GM23248 (cell line): ENCODE measurements at regions not wholly inside any gene's neighbourhood (a gene's known extent, or its start where the extent isn't known, plus 50 kb on each side); places are given as distances from the start of the nearest gene placed in this dataset.

Experiments
- DNase-seq: peaks from one replicate; pipeline ENCODE4 v3.0.0-alpha.2; 2015
- H2AFZ ChIP-seq: fragments of 200-600 bp; sonication (generic); 2 replicates; pipeline ENCODE4 v1.6.1; 2016; ENCODE audit warnings: antibody characterized with exemption
- H3F3A ChIP-seq: fragments of 200-600 bp; sonication (generic); 2 replicates; pipeline ENCODE4 v1.6.1; 2016; ENCODE audit warnings: mild to moderate bottlenecking, antibody characterized with exemption, mixed run types; ENCODE audit not compliant: insufficient read depth
- H3K27ac ChIP-seq: fragments of 200-600 bp; sonication (generic); 2 replicates; pipeline ENCODE4 v1.5.1; 2016; ENCODE audit warnings: mild to moderate bottlenecking
- H3K27me3 ChIP-seq: fragments of 200-600 bp; sonication (generic); replicated peaks from 2 replicates; pipeline ENCODE4 v1.6.1; 2016; ENCODE audit warnings: mild to moderate bottlenecking; ENCODE audit not compliant: insufficient read depth
- H3K36me3 ChIP-seq: fragments of 200-600 bp; sonication (generic); 2 replicates; pipeline ENCODE4 v1.6.1; 2016; ENCODE audit warnings: low read depth, mild to moderate bottlenecking
- H3K4me1 ChIP-seq: fragments of 200-600 bp; sonication (generic); 2 replicates; pipeline ENCODE4 v1.6.1; 2016; ENCODE audit warnings: mild to moderate bottlenecking; ENCODE audit not compliant: insufficient read depth
- H3K4me2 ChIP-seq: fragments of 200-600 bp; sonication (generic); one replicate; pipeline ENCODE4 v1.6.1; 2016; ENCODE audit warnings: mild to moderate bottlenecking; ENCODE audit not compliant: unreplicated experiment
- H3K4me3 ChIP-seq: fragments of 200-600 bp; sonication (generic); 2 replicates; pipeline ENCODE4 v1.5.1; 2016; ENCODE audit warnings: mild to moderate bottlenecking
- H3K79me2 ChIP-seq: fragments of 200-600 bp; sonication (generic); 2 replicates; pipeline ENCODE4 v1.6.1; 2016; ENCODE audit warnings: mild to moderate bottlenecking; ENCODE audit not compliant: insufficient read depth
- H3K9ac ChIP-seq: fragments of 200-600 bp; sonication (generic); 2 replicates; pipeline ENCODE4 v1.6.1; 2016; ENCODE audit warnings: mild to moderate bottlenecking
- H3K9me2 ChIP-seq: fragments of 200-600 bp; sonication (generic); 2 replicates; pipeline ENCODE4 v1.6.1; 2016; ENCODE audit warnings: mixed run types, mild to moderate bottlenecking, moderate library complexity; ENCODE audit not compliant: insufficient read depth
- H3K9me3 ChIP-seq: fragments of 200-600 bp; sonication (generic); one replicate; pipeline ENCODE4 v1.6.1; 2017; ENCODE audit warnings: low read depth
- H4K20me1 ChIP-seq: fragments of 200-600 bp; sonication (generic); 2 replicates; pipeline ENCODE4 v1.6.0; 2016; ENCODE audit not compliant: insufficient read depth
- EZH2 ChIP-seq: fragments of 200-600 bp; sonication (generic); IDR thresholded peaks from 2 replicates; pipeline ENCODE4 v1.6.1; 2018; ENCODE audit warnings: antibody characterized with exemption, mild to moderate bottlenecking; ENCODE audit not compliant: insufficient read depth, poor library complexity, severe bottlenecking
- EZH2phosphoT487 ChIP-seq: fragments of 200-600 bp; sonication (generic); IDR thresholded peaks from 2 replicates; pipeline ENCODE4 v1.6.1; 2018; ENCODE audit warnings: antibody characterized with exemption, moderate library complexity, mild to moderate bottlenecking, low read depth; ENCODE audit not compliant: insufficient read depth
- WGBS, 2 experiments: methylation state at CpG; one replicate each; pipeline ENCODE4 v1.1.6; 2015 to 2017; ENCODE audit warnings: low lambda C conversion rate in 2 of 2, low coverage in 1 of 2; ENCODE audit errors: missing lambda C conversion rate in 2 of 2; 5-methylcytosine and 5-hydroxymethylcytosine counted together
- in situ Hi-C: fragments of 300-500 bp; cut with MboI; formaldehyde crosslinking; loops from 2 replicates; pipeline ENCODE4 v1.15.0; 2020

- H3K4me3 ChIP-seq, result no peak overlapping the region
- H3K36me3 ChIP-seq, result no peaks in the 10 kb centered on the region
- no peak for DNase-seq
- no peaks in the 10 kb centered on the region for H3K9me3 ChIP-seq
- H3K4me1 ChIP-seq, result peaks cover 23% of the 10 kb centered on the region
- peaks cover 35% of the 10 kb centered on the region for H3F3A ChIP-seq
- TF ChIP-seq EZH2phosphoT487, result no peak
- no peak for TF ChIP-seq EZH2
- 58 to 63% methylated on average over 3 of the region's 3 CpGs for whole genome bisulfite sequencing, 2 experiments
- H3K9ac ChIP-seq, result no peak overlapping the region
- no peaks in the 10 kb centered on the region for H3K9me2 ChIP-seq
- H3K79me2 ChIP-seq, result no peaks in the 10 kb centered on the region
- H3K27me3 ChIP-seq, result no peaks in the 10 kb centered on the region
- H3K4me2 ChIP-seq, result no peak overlapping the region
- H4K20me1 ChIP-seq, result no peaks in the 10 kb centered on the region
- no peak overlapping the region for H3K27ac ChIP-seq
- in situ Hi-C loops, result no loop called here
- no peak overlapping the region; the same call in 1 of the 2 replicates for H2AFZ ChIP-seq
These were observed 61.3 kb upstream of the KDR start for GRCh38 chr4:55186700-55187099.

DNA sequence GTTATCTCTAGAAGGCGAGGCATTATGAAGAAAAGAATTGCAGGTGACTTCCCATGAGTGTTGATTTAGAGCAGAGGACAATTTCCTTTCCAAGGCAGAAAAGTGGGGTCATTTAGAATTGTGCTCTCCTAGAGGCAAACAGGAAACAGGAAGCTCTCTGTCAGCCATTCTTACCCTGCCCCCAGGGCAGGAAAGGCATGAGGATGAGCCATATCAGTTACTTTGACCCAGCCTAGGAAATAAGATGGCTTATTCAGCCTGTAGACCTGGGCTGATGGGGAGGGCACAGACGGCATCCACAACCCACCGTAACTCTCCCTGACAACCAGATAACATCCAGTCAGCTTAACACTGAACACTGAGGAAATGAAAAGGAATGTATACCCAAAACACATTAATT, 88.8 kb upstream of the KDR start:
- in situ Hi-C loops, result no loop called here
- no peaks in the 10 kb centered on the region for H3K4me1 ChIP-seq
- no peak overlapping the region for H3K9ac ChIP-seq
- no peak overlapping the region for H3K4me2 ChIP-seq
- H3K27me3 ChIP-seq, result no peaks in the 10 kb centered on the region
- H3K27ac ChIP-seq, result no peak overlapping the region
- H3F3A ChIP-seq, result no peaks in the 10 kb centered on the region
- WGBS, 2 experiments, result 93 to 99% methylated on average over 3 of the region's 3 CpGs
- TF ChIP-seq EZH2, result no peak
- no peak for TF ChIP-seq EZH2phosphoT487
- H3K79me2 ChIP-seq, result no peaks in the 10 kb centered on the region
- no peaks in the 10 kb centered on the region for H3K9me2 ChIP-seq
- H3K9me3 ChIP-seq, result no peaks in the 10 kb centered on the region
- no peak overlapping the region for H2AFZ ChIP-seq
- no peaks in the 10 kb centered on the region for H4K20me1 ChIP-seq
- DNase-seq, result no peak
- no peak overlapping the region for H3K4me3 ChIP-seq
- H3K36me3 ChIP-seq, result no peaks in the 10 kb centered on the region

DNA sequence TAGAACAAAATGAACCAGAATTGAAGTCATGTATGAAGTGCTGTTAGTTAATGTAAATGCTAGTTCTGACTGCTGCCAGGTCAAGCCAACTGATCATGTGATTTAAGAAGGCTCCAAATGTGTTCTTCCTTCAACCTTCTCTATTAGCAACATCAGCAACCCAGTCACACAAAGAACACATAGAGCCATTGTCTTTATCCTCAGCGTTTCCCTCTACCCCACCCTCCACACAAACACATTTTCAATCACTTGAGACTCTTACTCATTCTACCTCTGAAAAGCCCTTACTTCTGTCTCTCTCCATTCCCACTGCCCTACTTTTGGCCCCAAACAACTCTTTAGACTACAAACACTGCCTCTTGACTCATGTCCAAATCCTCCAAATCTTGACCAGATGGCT, 89.7 kb upstream of the KDR start:
- H2AFZ ChIP-seq, result no peak overlapping the region
- H3K27me3 ChIP-seq, result no peaks in the 10 kb centered on the region
- H3K36me3 ChIP-seq, result no peaks in the 10 kb centered on the region
- H3K4me2 ChIP-seq, result no peak overlapping the region
- no peak overlapping the region for H3K9ac ChIP-seq
- no peaks in the 10 kb centered on the region for H3K9me3 ChIP-seq
- no peaks in the 10 kb centered on the region for H4K20me1 ChIP-seq
- in situ Hi-C loops, result no loop called here
- H3K4me1 ChIP-seq, result no peaks in the 10 kb centered on the region
- H3K79me2 ChIP-seq, result no peaks in the 10 kb centered on the region
- no peak overlapping the region for H3K27ac ChIP-seq
- no peak for DNase-seq
- TF ChIP-seq EZH2phosphoT487 (no peak), EZH2 (no peak)
- H3F3A ChIP-seq, result no peaks in the 10 kb centered on the region
- no peak overlapping the region for H3K4me3 ChIP-seq
- H3K9me2 ChIP-seq, result no peaks in the 10 kb centered on the region
- 76 to 84% methylated on average over 1 of the region's 1 CpG for WGBS, 2 experiments

GRCh38 chr4:55216863-55217635, 91.7 kb upstream of the KDR start:
- TF ChIP-seq EZH2phosphoT487, result no peak
- no peak for TF ChIP-seq EZH2
- in situ Hi-C loops, result no loop called here
- H3K9me3 ChIP-seq, result no peaks in the 10 kb centered on the region
- H3K9me2 ChIP-seq, result no peaks in the 10 kb centered on the region
- H3K27ac ChIP-seq, result no peak overlapping the region
- no peaks in the 10 kb centered on the region for H4K20me1 ChIP-seq
- no peaks in the 10 kb centered on the region for H3K79me2 ChIP-seq
- DNase-seq, result peak; percentile 28
- H3K4me1 ChIP-seq, result no peaks in the 10 kb centered on the region
- H3K9ac ChIP-seq, result no peak overlapping the region
- H3K4me2 ChIP-seq, result no peak overlapping the region
- H3K4me3 ChIP-seq, result no peak overlapping the region
- H2AFZ ChIP-seq, result no peak overlapping the region; the same call in 1 of the 2 replicates
- no peaks in the 10 kb centered on the region for H3K36me3 ChIP-seq
- WGBS, 2 experiments, result 19 to 25% methylated on average over 4 of the region's 4 CpGs
- no peaks in the 10 kb centered on the region for H3F3A ChIP-seq
- H3K27me3 ChIP-seq, result no peaks in the 10 kb centered on the region
